ENCODE measurements at regions not wholly inside any gene's neighbourhood (a gene's known extent, or its start where the extent isn't known, plus 50 kb on each side); places are given as distances from the start of the nearest gene placed in this dataset.

DNA sequence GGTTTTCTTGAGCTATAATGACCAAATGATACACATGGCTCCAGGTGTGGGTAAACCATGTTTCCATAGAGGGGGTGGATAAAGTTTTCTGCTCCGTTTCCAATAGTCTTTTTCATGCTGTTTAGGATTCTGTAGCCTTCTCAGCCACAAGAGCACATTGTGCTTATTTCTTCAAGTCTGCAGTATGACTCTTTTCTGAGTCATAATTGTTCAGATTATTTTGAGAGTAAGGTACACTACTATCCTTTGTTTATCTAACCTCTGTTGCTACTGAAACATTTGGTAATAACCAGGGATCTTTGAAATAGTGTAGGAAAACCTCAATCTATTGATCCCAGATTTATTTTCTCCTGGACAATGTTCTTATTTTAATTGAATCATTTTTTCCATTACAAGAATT lies 247.9 kb upstream of the BMP2 start:
- no peaks in the 10 kb centered on the region for H3K79me2 ChIP-seq (ENCODE audit: insufficient read depth, low read length)
- Mint-ChIP-seq H3K4me1 (ENCODE audit: low read depth, unreplicated experiment) (peaks cover 18% of the 10 kb centered on the region), H3K27me3 (ENCODE audit: low read depth, unreplicated experiment) (no peaks in the 10 kb centered on the region), H3K27ac (ENCODE audit: unreplicated experiment) (no peak overlapping the region), H3K9me3 (ENCODE audit: unreplicated experiment) (peaks cover 12% of the 10 kb centered on the region), H3K36me3 (ENCODE audit: low read depth, unreplicated experiment) (peaks cover 3% of the 10 kb centered on the region), H3K4me3 (ENCODE audit: unreplicated experiment) (no peak overlapping the region)
- H2AFZ ChIP-seq (ENCODE audit: low read depth, low read length): peak overlapping the region; percentile 43
- H3K27ac ChIP-seq (ENCODE audit: low read depth, low read length): peak overlapping the region; percentile 61
- DNase-seq (ENCODE audit: low read depth): peak; percentile 90
- no peak for TF ChIP-seq EZH2 (IDR thresholded peaks at IDR 0.05; ENCODE audit: insufficient read depth, low read length)
- TF ChIP-seq, protein P1, sequence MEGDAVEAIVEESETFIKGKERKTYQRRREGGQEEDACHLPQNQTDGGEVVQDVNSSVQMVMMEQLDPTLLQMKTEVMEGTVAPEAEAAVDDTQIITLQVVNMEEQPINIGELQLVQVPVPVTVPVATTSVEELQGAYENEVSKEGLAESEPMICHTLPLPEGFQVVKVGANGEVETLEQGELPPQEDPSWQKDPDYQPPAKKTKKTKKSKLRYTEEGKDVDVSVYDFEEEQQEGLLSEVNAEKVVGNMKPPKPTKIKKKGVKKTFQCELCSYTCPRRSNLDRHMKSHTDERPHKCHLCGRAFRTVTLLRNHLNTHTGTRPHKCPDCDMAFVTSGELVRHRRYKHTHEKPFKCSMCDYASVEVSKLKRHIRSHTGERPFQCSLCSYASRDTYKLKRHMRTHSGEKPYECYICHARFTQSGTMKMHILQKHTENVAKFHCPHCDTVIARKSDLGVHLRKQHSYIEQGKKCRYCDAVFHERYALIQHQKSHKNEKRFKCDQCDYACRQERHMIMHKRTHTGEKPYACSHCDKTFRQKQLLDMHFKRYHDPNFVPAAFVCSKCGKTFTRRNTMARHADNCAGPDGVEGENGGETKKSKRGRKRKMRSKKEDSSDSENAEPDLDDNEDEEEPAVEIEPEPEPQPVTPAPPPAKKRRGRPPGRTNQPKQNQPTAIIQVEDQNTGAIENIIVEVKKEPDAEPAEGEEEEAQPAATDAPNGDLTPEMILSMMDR (IDR thresholded peaks at IDR 0.05; ENCODE audit: insufficient read depth, low read depth, low read length): no peak
- no peaks in the 10 kb centered on the region for H3K27me3 ChIP-seq (ENCODE audit: insufficient read depth, low read length)
- H4K20me1 ChIP-seq (ENCODE audit: insufficient read depth, low read length): no peaks in the 10 kb centered on the region
- H3K9me3 ChIP-seq (ENCODE audit: insufficient read depth, low read depth, low read length): no peaks in the 10 kb centered on the region
- peak; percentile 37 for FAIRE-seq
- H3K4me1 ChIP-seq (ENCODE audit: insufficient read depth, low read length): peaks cover 9% of the 10 kb centered on the region
- H3K9ac ChIP-seq (ENCODE audit: low read length): no peak overlapping the region
- no peak overlapping the region for H3K4me3 ChIP-seq (ENCODE audit: insufficient read depth, low read depth, low read length)
- H3K4me2 ChIP-seq (ENCODE audit: low read length): peak overlapping the region; percentile 46
- no peaks in the 10 kb centered on the region for H3K36me3 ChIP-seq (ENCODE audit: insufficient read depth, low read length)

- Mint-ChIP-seq H3K9me3 (ENCODE audit: unreplicated experiment) (no peaks in the 10 kb centered on the region), H3K27me3 (ENCODE audit: low read depth, unreplicated experiment) (no peaks in the 10 kb centered on the region), H3K27ac (ENCODE audit: unreplicated experiment) (no peak overlapping the region), H3K4me1 (ENCODE audit: low read depth, unreplicated experiment) (peaks cover 18% of the 10 kb centered on the region), H3K36me3 (ENCODE audit: low read depth, unreplicated experiment) (no peaks in the 10 kb centered on the region), H3K4me3 (ENCODE audit: unreplicated experiment) (no peak overlapping the region)
- peak overlapping the region; percentile 30 for H3K4me2 ChIP-seq (ENCODE audit: low read length)
- TF ChIP-seq, protein P1 (IDR thresholded peaks at IDR 0.05; ENCODE audit: insufficient read depth, low read depth, low read length): no peak
- no peak for TF ChIP-seq EZH2 (IDR thresholded peaks at IDR 0.05; ENCODE audit: insufficient read depth, low read length)
- no peaks in the 10 kb centered on the region for H3K9me3 ChIP-seq (ENCODE audit: insufficient read depth, low read depth, low read length)
- H3K27ac ChIP-seq (ENCODE audit: low read depth, low read length): no peak overlapping the region
- peak overlapping the region; percentile 23 for H2AFZ ChIP-seq (ENCODE audit: low read depth, low read length)
- H3K27me3 ChIP-seq (ENCODE audit: insufficient read depth, low read length): no peaks in the 10 kb centered on the region
- no peaks in the 10 kb centered on the region for H3K36me3 ChIP-seq (ENCODE audit: insufficient read depth, low read length)
- DNase-seq (ENCODE audit: low read depth): peak; percentile 26
- no peaks in the 10 kb centered on the region for H3K79me2 ChIP-seq (ENCODE audit: insufficient read depth, low read length)
- H3K4me1 ChIP-seq (ENCODE audit: insufficient read depth, low read length): peaks cover 9% of the 10 kb centered on the region
- H3K4me3 ChIP-seq (ENCODE audit: insufficient read depth, low read depth, low read length): no peak overlapping the region
- H4K20me1 ChIP-seq (ENCODE audit: insufficient read depth, low read length): no peaks in the 10 kb centered on the region
- no peak for FAIRE-seq
- H3K9ac ChIP-seq (ENCODE audit: low read length): no peak overlapping the region
These were observed 252.2 kb upstream of the BMP2 start for GRCh38 chr20:6515261-6515660.

DNA sequence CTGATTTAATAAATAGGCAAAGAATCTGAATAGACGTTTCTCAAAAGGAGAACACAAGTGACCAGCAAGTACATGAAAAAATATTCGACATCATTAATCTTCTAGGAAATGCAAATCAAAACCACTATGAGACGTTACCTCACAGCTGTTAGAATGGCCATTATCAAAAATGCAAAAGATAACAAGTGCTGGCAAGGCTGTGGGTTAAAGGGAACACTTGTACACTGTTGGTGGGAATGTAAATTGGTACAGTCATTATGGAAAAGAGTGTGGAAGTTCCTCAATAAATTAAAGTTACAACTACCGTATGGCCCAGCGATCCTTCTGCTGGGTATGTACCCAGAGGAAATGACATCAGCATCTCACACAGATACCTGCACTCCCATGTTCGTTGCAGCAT lies 253.9 kb upstream of the BMP2 start:
- H3K9me3 Mint-ChIP-seq (ENCODE audit: unreplicated experiment): no peaks in the 10 kb centered on the region
- no peak overlapping the region for H3K4me3 Mint-ChIP-seq (ENCODE audit: unreplicated experiment)
- H4K20me1 ChIP-seq (ENCODE audit: insufficient read depth, low read length): no peaks in the 10 kb centered on the region
- H3K27me3 Mint-ChIP-seq (ENCODE audit: low read depth, unreplicated experiment): no peaks in the 10 kb centered on the region
- H3K4me3 ChIP-seq (ENCODE audit: insufficient read depth, low read depth, low read length): no peak overlapping the region
- H3K4me1 ChIP-seq (ENCODE audit: insufficient read depth, low read length): peaks cover 6% of the 10 kb centered on the region
- H3K9ac ChIP-seq (ENCODE audit: low read length): no peak overlapping the region
- no peaks in the 10 kb centered on the region for H3K27me3 ChIP-seq (ENCODE audit: insufficient read depth, low read length)
- no peaks in the 10 kb centered on the region for H3K79me2 ChIP-seq (ENCODE audit: insufficient read depth, low read length)
- peak; percentile 79 for DNase-seq (ENCODE audit: low read depth)
- FAIRE-seq: no peak
- H3K9me3 ChIP-seq (ENCODE audit: insufficient read depth, low read depth, low read length): no peaks in the 10 kb centered on the region
- H3K36me3 Mint-ChIP-seq (ENCODE audit: low read depth, unreplicated experiment): no peaks in the 10 kb centered on the region
- no peak overlapping the region for H2AFZ ChIP-seq (ENCODE audit: low read depth, low read length)
- H3K27ac Mint-ChIP-seq (ENCODE audit: unreplicated experiment): no peak overlapping the region
- H3K36me3 ChIP-seq (ENCODE audit: insufficient read depth, low read length): no peaks in the 10 kb centered on the region
- TF ChIP-seq, protein P1 (IDR thresholded peaks at IDR 0.05; ENCODE audit: insufficient read depth, low read depth, low read length): no peak
- no peak for TF ChIP-seq EZH2 (IDR thresholded peaks at IDR 0.05; ENCODE audit: insufficient read depth, low read length)
- peak overlapping the region; percentile 57 for H3K27ac ChIP-seq (ENCODE audit: low read depth, low read length)
- peaks cover 9% of the 10 kb centered on the region for H3K4me1 Mint-ChIP-seq (ENCODE audit: low read depth, unreplicated experiment)
- no peak overlapping the region for H3K4me2 ChIP-seq (ENCODE audit: low read length)

Data from astrocyte (in vitro differentiated cells and primary cell).